HUES48 (cell line): ENCODE measurements at regions not wholly inside any gene's neighbourhood (a gene's known extent, or its start where the extent isn't known, plus 50 kb on each side); places are given as distances from the start of the nearest gene placed in this dataset.

Experiments used
- H3K27ac ChIP-seq: one replicate; pipeline ENCODE4 v1.7.0; 2013; ENCODE audit warnings: low read depth, low read length, inconsistent platforms
- H3K27me3 ChIP-seq: 2 replicates; pipeline ENCODE4 v1.6.1; 2013; ENCODE audit warnings: mild to moderate bottlenecking, low read length; ENCODE audit not compliant: control insufficient read depth, insufficient read depth
- H3K36me3 ChIP-seq: 2 replicates; pipeline ENCODE4 v1.6.1; 2013; ENCODE audit warnings: low read length; ENCODE audit not compliant: control insufficient read depth, insufficient read depth
- H3K4me1 ChIP-seq: 2 replicates; pipeline ENCODE4 v1.6.1; 2013; ENCODE audit warnings: mild to moderate bottlenecking, low read length; ENCODE audit not compliant: control insufficient read depth, insufficient read depth
- H3K4me3 ChIP-seq: 2 replicates; pipeline ENCODE4 v1.5.1; 2013; ENCODE audit warnings: mild to moderate bottlenecking, low read depth, low read length
- H3K9ac ChIP-seq: 2 replicates; pipeline ENCODE4 v1.6.1; 2013; ENCODE audit warnings: mild to moderate bottlenecking, low read depth, low read length, moderate library complexity
- H3K9me3 ChIP-seq: 2 replicates; pipeline ENCODE4 v1.6.1; 2013; ENCODE audit warnings: low read length; ENCODE audit not compliant: control insufficient read depth, insufficient read depth

GRCh38 chr2:60072609-60073008 lies 480.8 kb downstream of the BCL11A start:
- no peak overlapping the region for H3K4me3 ChIP-seq
- no peaks in the 10 kb centered on the region for H3K4me1 ChIP-seq
- H3K9ac ChIP-seq = no peak overlapping the region
- H3K36me3 ChIP-seq = no peaks in the 10 kb centered on the region
- H3K27me3 ChIP-seq = no peaks in the 10 kb centered on the region
- H3K9me3 ChIP-seq = no peaks in the 10 kb centered on the region
- H3K27ac ChIP-seq = no peak overlapping the region

- H3K9me3 ChIP-seq = no peaks in the 10 kb centered on the region
- no peak overlapping the region for H3K4me3 ChIP-seq
- no peaks in the 10 kb centered on the region for H3K27me3 ChIP-seq
- no peaks in the 10 kb centered on the region for H3K4me1 ChIP-seq
- H3K36me3 ChIP-seq = no peaks in the 10 kb centered on the region
- no peak overlapping the region for H3K27ac ChIP-seq
- no peak overlapping the region for H3K9ac ChIP-seq
Measured at GRCh38 chr2:60071490-60071831, 482.0 kb downstream of the BCL11A start.

- no peaks in the 10 kb centered on the region for H3K27me3 ChIP-seq
- no peaks in the 10 kb centered on the region for H3K9me3 ChIP-seq
- no peak overlapping the region for H3K27ac ChIP-seq
- no peak overlapping the region for H3K4me3 ChIP-seq
- no peaks in the 10 kb centered on the region for H3K36me3 ChIP-seq
- H3K4me1 ChIP-seq = no peaks in the 10 kb centered on the region
- no peak overlapping the region for H3K9ac ChIP-seq
Measured at GRCh38 chr2:60070736-60071489, 482.5 kb downstream of the BCL11A start.

- Histone ChIP-seq H3K4me1 (no peaks in the 10 kb centered on the region), H3K27me3 (no peaks in the 10 kb centered on the region), H3K27ac (no peak overlapping the region), H3K4me3 (no peak overlapping the region), H3K9me3 (no peaks in the 10 kb centered on the region), H3K36me3 (no peaks in the 10 kb centered on the region), H3K9ac (no peak overlapping the region)
Measured at GRCh38 chr2:60070196-60070595, 483.3 kb downstream of the BCL11A start.

GRCh38 chr2:60068755-60069154 lies 484.7 kb downstream of the BCL11A start:
- Histone ChIP-seq H3K27ac (no peak overlapping the region), H3K36me3 (no peaks in the 10 kb centered on the region), H3K9ac (no peak overlapping the region), H3K9me3 (no peaks in the 10 kb centered on the region), H3K4me1 (no peaks in the 10 kb centered on the region), H3K4me3 (no peak overlapping the region), H3K27me3 (no peaks in the 10 kb centered on the region)

- H3K9me3 ChIP-seq = no peaks in the 10 kb centered on the region
- no peak overlapping the region for H3K27ac ChIP-seq
- no peaks in the 10 kb centered on the region for H3K27me3 ChIP-seq
- no peak overlapping the region for H3K9ac ChIP-seq
- no peak overlapping the region for H3K4me3 ChIP-seq
- H3K36me3 ChIP-seq = no peaks in the 10 kb centered on the region
- H3K4me1 ChIP-seq = no peaks in the 10 kb centered on the region
Measured at GRCh38 chr2:60067006-60067405, 486.4 kb downstream of the BCL11A start.

- Histone ChIP-seq H3K36me3 (no peaks in the 10 kb centered on the region), H3K27me3 (no peaks in the 10 kb centered on the region), H3K9me3 (no peaks in the 10 kb centered on the region), H3K27ac (no peak overlapping the region), H3K4me3 (no peak overlapping the region), H3K9ac (no peak overlapping the region), H3K4me1 (0 out of 2 replicates have a peak, but pooled peaks cover 2% of the 10 kb centered on the region)
Measured at GRCh38 chr2:60066096-60066839, 487.2 kb downstream of the BCL11A start.

GRCh38 chr2:60064687-60065389 lies 488.6 kb downstream of the BCL11A start:
- no peak overlapping the region for H3K9ac ChIP-seq
- H3K27ac ChIP-seq = no peak overlapping the region
- H3K27me3 ChIP-seq = no peaks in the 10 kb centered on the region
- H3K4me3 ChIP-seq = no peak overlapping the region
- H3K36me3 ChIP-seq = no peaks in the 10 kb centered on the region
- H3K4me1 ChIP-seq = 0 out of 2 replicates have a peak, but pooled peaks cover 5% of the 10 kb centered on the region
- no peaks in the 10 kb centered on the region for H3K9me3 ChIP-seq

- no peak overlapping the region for H3K4me3 ChIP-seq
- H3K9ac ChIP-seq = no peak overlapping the region
- H3K27ac ChIP-seq = no peak overlapping the region
- peaks cover 10% of the 10 kb centered on the region for H3K4me1 ChIP-seq
- H3K9me3 ChIP-seq = no peaks in the 10 kb centered on the region
- H3K36me3 ChIP-seq = no peaks in the 10 kb centered on the region
- no peaks in the 10 kb centered on the region for H3K27me3 ChIP-seq
Measured at GRCh38 chr2:60058781-60059180, 494.7 kb downstream of the BCL11A start.

GRCh38 chr2:60054571-60055340 lies 498.7 kb downstream of the BCL11A start:
- H3K27ac ChIP-seq = no peak overlapping the region
- no peaks in the 10 kb centered on the region for H3K36me3 ChIP-seq
- H3K9ac ChIP-seq = no peak overlapping the region
- H3K4me3 ChIP-seq = no peak overlapping the region
- H3K9me3 ChIP-seq = no peaks in the 10 kb centered on the region
- H3K27me3 ChIP-seq = no peaks in the 10 kb centered on the region
- H3K4me1 ChIP-seq = peaks cover 20% of the 10 kb centered on the region
